Caco-2 (cell line): ENCODE measurements at regions not wholly inside any gene's neighbourhood (a gene's known extent, or its start where the extent isn't known, plus 50 kb on each side); places are given as distances from the start of the nearest gene placed in this dataset.

ENCODE experiments used
- BruUV-seq: library from RNA; stranded (reverse); fragments of 400-500 nt; replicated peaks from 2 replicates; lab custom pipeline; 2021; lab: Mats Ljungman, UMichigan
- CTCF ChIA-PET: fragments of 300-600 bp; sonication (Branson Sonifier 250); formaldehyde crosslinking; loops from one replicate; lab custom pipeline; 2022; ENCODE audit warnings: antibody characterized with exemption; lab: Charles Lee
- POLR2A ChIA-PET: fragments of 300-600 bp; sonication (Branson Sonifier 250); formaldehyde crosslinking; loops from one replicate; lab custom pipeline; 2022; ENCODE audit warnings: antibody characterized with exemption; lab: Charles Lee
- DNase-seq, 2 experiments: peaks; one replicate each; pipeline versions ENCODE4 v3.0.0 to v3.0.0-alpha.2; 2020 to 2022
- H3K27me3 ChIP-seq: replicated peaks from 2 replicates; pipeline ENCODE4 v1.6.0; 2011; ENCODE audit warnings: low read length; ENCODE audit not compliant: control insufficient read depth, insufficient read depth
- H3K36me3 ChIP-seq: 2 replicates; pipeline ENCODE4 v1.5.1; 2011; ENCODE audit warnings: low read length; ENCODE audit not compliant: control insufficient read depth, insufficient read depth
- H3K4me1 ChIP-seq: fragments of 250-450 bp; sonication (Bioruptor Pico); 2 replicates; pipeline ENCODE4 v1.5.1; 2020; ENCODE audit warnings: mild to moderate bottlenecking
- H3K4me3 ChIP-seq: 2 replicates; pipeline ENCODE4 v1.5.1; 2011; ENCODE audit warnings: low read depth, mild to moderate bottlenecking, control low read depth, low read length
- H3K9me3 ChIP-seq: fragments of 250-450 bp; sonication (Bioruptor Pico); 2 replicates; pipeline ENCODE4 v1.5.1; 2020; ENCODE audit warnings: mild to moderate bottlenecking, moderate library complexity
- H3K27ac Mint-ChIP-seq: one replicate; pipeline ENCODE4 v1.8.0; 2022; ENCODE audit warnings: mixed read lengths; ENCODE audit not compliant: unreplicated experiment
- H3K27me3 Mint-ChIP-seq: one replicate; pipeline ENCODE4 v1.8.0; 2022; ENCODE audit warnings: mixed read lengths; ENCODE audit not compliant: insufficient read depth, unreplicated experiment
- H3K36me3 Mint-ChIP-seq: one replicate; pipeline ENCODE4 v1.8.0; 2022; ENCODE audit warnings: mild to moderate bottlenecking, mixed read lengths; ENCODE audit not compliant: insufficient read depth, unreplicated experiment
- H3K4me1 Mint-ChIP-seq: one replicate; pipeline ENCODE4 v1.8.0; 2022; ENCODE audit warnings: low read depth, mixed read lengths; ENCODE audit not compliant: unreplicated experiment
- H3K4me3 Mint-ChIP-seq: one replicate; pipeline ENCODE4 v1.8.0; 2022; ENCODE audit warnings: mild to moderate bottlenecking, moderate library complexity, mixed read lengths; ENCODE audit not compliant: unreplicated experiment
- H3K9me3 Mint-ChIP-seq: one replicate; pipeline ENCODE4 v1.8.0; 2022; ENCODE audit warnings: mixed read lengths; ENCODE audit not compliant: unreplicated experiment
- CTCF ChIP-seq, 2 experiments: fragments of 200-600 bp in 1 of 2; IDR thresholded peaks; 1 replicate in 1 of 2; 2 replicates in 1 of 2; pipeline versions ENCODE4 v1.5.1 to v1.8.0; 2011 to 2022; ENCODE audit warnings: antibody characterized with exemption in 1 of 2, control low read depth in 1 of 2, inconsistent platforms in 1 of 2, low read depth in 1 of 2, low read length in 1 of 2, mild to moderate bottlenecking in 1 of 2, moderate library complexity in 1 of 2; ENCODE audit not compliant: insufficient read depth in 1 of 2, severe bottlenecking in 1 of 2, unreplicated experiment in 1 of 2
- intact Hi-C: fragments of 100-400 bp; cut with micrococcal nuclease; formaldehyde crosslinking; loops from one replicate; pipeline ENCODE4 v1.10.0; 2022; ENCODE audit not compliant: unreplicated experiment

- H3K4me3 Mint-ChIP-seq = no peak overlapping the region
- BruUV-seq = no TSS peak
- H3K27me3 Mint-ChIP-seq = peaks cover 8% of the 10 kb centered on the region
- no peaks in the 10 kb centered on the region for H3K9me3 Mint-ChIP-seq
- intact Hi-C loops = no loop called here
- no peak for DNase-seq
- no peak for TF ChIP-seq CTCF (IDR thresholded peaks at IDR 0.05; ENCODE audit: insufficient read depth in 1 of 2, low read depth in 1 of 2, low read length in 1 of 2, severe bottlenecking in 1 of 2, unreplicated experiment in 1 of 2)
- no peak overlapping the region for H3K4me3 ChIP-seq
- no peaks in the 10 kb centered on the region for H3K36me3 ChIP-seq
- ChIA-PET CTCF (no interaction called here), POLR2A (no interaction called here)
- H3K27ac Mint-ChIP-seq = no peak overlapping the region
- no peaks in the 10 kb centered on the region for H3K4me1 Mint-ChIP-seq
- no peaks in the 10 kb centered on the region for H3K36me3 Mint-ChIP-seq
- no peaks in the 10 kb centered on the region for H3K4me1 ChIP-seq
- peaks cover 1% of the 10 kb centered on the region for H3K27me3 ChIP-seq
- H3K9me3 ChIP-seq = no peaks in the 10 kb centered on the region
These were observed 827.2 kb downstream of the EPHA4 start for GRCh38 chr2:220744861-220745260.

GRCh38 chr2:220745682-220746081 lies 826.4 kb downstream of the EPHA4 start:
- Mint-ChIP-seq H3K9me3 (no peaks in the 10 kb centered on the region), H3K27me3 (peaks cover 8% of the 10 kb centered on the region), H3K27ac (no peak overlapping the region), H3K4me3 (no peak overlapping the region), H3K4me1 (no peaks in the 10 kb centered on the region), H3K36me3 (no peaks in the 10 kb centered on the region)
- H3K27me3 ChIP-seq = peaks cover 1% of the 10 kb centered on the region
- ChIA-PET CTCF (no interaction called here), POLR2A (no interaction called here)
- H3K9me3 ChIP-seq = no peaks in the 10 kb centered on the region
- no peak for TF ChIP-seq CTCF (IDR thresholded peaks at IDR 0.05; ENCODE audit: insufficient read depth in 1 of 2, low read depth in 1 of 2, low read length in 1 of 2, severe bottlenecking in 1 of 2, unreplicated experiment in 1 of 2)
- intact Hi-C loops = no loop called here
- no peak for DNase-seq
- H3K4me3 ChIP-seq = no peak overlapping the region
- BruUV-seq = no TSS peak
- no peaks in the 10 kb centered on the region for H3K4me1 ChIP-seq
- H3K36me3 ChIP-seq = no peaks in the 10 kb centered on the region

- intact Hi-C loops = no loop called here
- H3K27ac Mint-ChIP-seq = no peak overlapping the region
- CTCF ChIA-PET = no interaction called here
These were observed 824.4 kb downstream of the EPHA4 start for GRCh38 chr2:220747736-220748135.

More at GRCh38 chr2:220747736-220748135, 824.4 kb downstream of the EPHA4 start:
- Histone ChIP-seq H3K4me1 (no peaks in the 10 kb centered on the region), H3K36me3 (no peaks in the 10 kb centered on the region), H3K4me3 (no peak overlapping the region), H3K27me3 (peaks cover 1% of the 10 kb centered on the region), H3K9me3 (no peaks in the 10 kb centered on the region)
- H3K4me3 Mint-ChIP-seq = no peak overlapping the region
- no peak for TF ChIP-seq CTCF (IDR thresholded peaks at IDR 0.05; ENCODE audit: insufficient read depth in 1 of 2, low read depth in 1 of 2, low read length in 1 of 2, severe bottlenecking in 1 of 2, unreplicated experiment in 1 of 2)
- no peaks in the 10 kb centered on the region for H3K4me1 Mint-ChIP-seq
- no peak for DNase-seq
- BruUV-seq = no TSS peak
- POLR2A ChIA-PET = no interaction called here
- peaks cover 8% of the 10 kb centered on the region for H3K27me3 Mint-ChIP-seq
- H3K9me3 Mint-ChIP-seq = peaks cover 9% of the 10 kb centered on the region
- no peaks in the 10 kb centered on the region for H3K36me3 Mint-ChIP-seq
